NCI-H1105 (cell line): ENCODE measurements at regions not wholly inside any gene's neighbourhood (a gene's known extent, or its start where the extent isn't known, plus 50 kb on each side); places are given as distances from the start of the nearest gene placed in this dataset.

Experiments used
- DNase-seq: peaks from one replicate; lab custom pipeline; 2025; lab: John Stamatoyannopoulos, UW

DNA sequence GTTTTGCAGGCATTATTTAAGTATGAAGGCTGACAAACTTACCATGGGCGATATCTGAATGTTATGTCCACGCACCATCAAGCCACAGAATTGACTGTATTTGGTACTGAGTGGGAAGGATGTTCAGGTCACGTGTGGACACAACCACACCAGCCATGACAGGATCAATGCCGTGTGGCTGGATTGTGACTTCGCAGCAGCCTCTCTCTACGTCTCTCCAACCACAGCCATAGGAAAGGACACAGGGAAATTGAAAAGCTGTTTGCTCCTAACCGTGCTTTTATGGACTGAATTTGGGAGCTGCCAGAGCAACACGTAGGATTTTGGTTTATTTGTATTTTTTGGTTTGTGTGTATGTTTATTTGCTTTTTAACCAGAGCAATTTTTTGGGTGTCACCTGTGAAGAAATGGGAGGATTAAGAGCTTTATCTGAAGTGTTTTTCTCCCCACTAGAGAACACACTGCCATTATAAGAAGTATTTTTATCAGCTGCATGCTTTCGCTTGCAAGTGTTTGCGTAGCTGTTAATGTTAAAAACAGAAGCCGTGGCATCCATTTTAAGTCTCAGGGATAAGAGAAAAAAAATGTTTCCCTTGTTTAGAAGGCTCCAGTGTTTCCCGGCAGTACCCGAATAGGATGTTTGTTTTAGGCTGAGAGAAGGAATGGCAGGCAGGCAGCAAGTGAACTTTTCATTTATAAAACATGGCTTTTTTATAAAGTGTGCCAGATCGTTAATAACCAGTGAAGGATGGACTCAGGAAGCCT is 401.1 kb upstream of the NFE2L3 start:
- DNase-seq = no peak

DNA sequence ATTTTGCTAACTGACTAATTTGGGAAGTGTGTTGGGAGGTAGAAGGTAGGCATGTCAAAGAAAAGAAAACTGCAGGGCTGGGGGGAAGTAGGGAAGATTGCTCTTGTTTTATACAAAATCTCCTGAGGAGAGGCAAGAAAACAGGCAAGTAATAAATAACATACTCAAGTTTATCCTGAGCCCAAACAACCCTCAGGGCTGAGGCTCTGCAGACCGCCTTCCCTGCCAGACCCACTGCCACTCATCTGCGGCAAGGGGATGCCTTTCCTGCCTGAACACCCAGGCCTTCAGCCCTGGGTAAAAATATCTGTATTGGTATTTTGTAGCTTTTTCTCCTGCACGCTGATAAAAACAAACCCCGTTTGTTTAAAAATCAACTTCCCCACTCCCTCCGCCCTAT is 399.8 kb upstream of the NFE2L3 start:
- no peak for DNase-seq

DNA sequence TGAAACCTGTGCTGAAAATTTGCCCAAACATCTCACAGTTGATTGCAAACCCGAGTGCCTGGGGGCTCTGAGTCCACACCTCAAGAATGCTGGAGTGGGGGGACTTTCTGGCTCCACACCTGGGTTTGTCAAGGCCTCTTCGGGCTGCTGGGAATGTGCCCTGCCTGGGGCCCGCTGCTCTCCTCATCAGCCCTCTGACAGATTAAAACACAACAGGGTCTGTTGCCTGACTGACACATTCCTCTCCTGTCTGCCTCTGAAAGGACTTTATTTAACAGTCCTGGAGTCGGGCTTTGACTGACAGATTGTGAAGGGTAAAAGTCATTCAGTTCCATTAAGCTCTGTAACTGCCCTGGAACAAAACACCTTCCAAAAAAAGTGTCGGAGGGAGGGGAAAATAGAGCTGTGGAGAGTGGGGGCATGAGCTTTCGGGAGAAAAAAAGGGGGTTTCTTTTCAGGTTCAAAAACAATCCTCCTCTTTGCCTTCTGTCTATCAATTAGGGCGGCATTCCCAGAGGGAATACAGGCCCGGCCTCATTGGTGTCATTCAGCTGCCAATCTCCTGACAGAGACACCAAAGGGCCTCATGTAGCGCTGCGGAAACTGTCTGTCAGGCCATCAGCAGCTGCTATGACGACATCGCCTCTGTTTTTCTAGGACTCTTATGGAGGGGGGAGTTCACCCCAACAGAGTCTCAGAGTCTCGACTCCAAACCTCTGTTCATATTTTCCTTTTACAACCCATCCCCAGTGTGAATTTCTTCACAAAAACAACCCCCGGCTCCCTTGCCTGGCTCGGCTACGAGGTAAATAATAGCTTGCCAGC is 398.8 kb upstream of the NFE2L3 start:
- DNase-seq = no peak

DNA sequence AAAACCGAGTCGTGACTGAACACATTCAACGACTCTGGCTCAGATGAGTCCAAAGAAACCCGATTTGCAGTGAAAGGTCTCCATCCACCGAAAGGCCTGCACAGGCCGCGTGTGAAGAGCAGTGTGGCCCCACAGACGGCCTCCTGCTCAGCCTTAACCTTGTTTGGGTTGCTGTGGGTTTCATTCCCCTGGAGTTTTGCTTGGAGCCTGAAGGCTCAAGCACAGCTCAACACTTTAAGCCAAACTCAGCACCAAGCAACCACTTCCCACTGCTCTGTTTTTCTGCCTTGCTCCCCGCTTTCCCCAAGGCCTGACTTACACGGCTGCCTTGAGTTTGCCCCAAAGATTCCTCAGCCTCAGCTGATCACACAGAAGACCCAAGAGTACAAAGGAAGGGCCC is 398.2 kb upstream of the NFE2L3 start:
- no peak for DNase-seq

DNA sequence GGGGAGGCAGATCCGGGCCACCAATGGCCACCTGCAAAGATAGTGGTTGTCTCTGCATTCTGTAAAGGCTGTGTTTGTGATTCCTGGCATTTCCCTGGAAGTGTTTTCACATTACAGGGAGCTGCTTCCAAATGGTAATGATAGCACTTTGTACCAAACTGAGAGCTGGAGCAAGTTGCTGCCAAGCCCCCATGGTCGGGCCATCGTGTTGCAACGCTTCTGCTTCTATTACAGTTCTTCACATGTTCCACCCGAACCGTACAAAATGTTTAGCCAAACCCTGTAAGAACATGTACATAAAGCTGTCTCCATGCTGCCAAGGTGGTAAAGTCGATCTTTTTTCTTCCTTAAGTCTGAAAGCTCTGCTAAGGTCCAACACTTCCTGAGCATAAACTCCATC is 397.7 kb upstream of the NFE2L3 start:
- no peak for DNase-seq

DNA sequence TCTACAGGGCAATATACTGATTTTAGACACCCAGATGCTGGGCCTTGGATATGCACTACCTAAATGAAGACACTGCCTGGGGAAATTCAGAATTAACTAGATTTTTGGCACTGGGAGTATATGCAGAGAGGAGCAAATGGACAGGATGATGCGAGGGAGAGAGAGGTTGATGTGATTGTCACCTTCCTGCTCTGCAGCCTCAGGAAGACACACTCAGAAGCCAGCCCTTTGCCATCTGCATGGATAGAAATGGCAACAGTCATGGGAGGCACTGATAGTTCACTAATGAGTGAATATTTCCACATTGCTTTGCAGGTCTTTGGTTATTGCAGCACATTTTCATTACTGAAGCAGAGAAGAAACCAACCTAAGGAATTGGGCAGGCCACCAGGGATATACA is 397.2 kb upstream of the NFE2L3 start:
- DNase-seq = no peak

DNA sequence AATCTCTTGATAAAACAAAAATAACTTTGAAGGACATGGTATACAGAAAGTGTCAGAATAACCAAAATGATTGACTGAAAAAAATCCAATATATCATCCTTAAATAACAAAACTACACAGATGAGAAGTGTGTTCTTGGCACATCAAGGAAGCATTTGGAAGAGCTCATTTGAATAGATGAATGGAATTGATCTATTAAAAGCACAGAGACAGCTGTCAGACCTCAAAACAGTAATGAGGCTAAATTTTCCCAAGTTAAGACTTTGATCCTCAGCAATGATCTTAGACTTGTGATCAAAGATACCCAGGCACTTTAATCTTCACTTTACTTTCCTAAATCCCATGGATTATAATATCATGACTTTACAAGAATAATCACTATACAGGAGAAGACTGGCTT is 395.4 kb upstream of the NFE2L3 start:
- DNase-seq = no peak

DNA sequence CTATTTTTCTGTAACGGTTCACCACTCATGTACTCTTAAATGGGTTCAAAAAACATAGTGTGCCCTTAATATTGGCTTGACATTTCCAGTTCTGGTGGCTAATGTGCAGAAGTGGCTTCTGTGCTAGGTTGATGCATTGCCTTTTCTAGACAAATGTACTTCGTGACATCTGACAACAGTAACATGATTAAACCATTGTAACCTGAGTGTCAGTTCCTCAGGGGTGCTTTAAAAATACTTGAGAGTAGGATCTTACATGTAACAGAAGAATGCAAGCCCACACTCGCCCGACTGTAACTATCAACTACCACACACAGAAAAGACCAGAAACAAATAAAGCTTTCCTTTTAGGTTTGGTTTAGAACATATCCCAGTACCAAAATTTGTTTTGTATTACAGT is 393.4 kb upstream of the NFE2L3 start:
- DNase-seq = peak; percentile 82

DNA sequence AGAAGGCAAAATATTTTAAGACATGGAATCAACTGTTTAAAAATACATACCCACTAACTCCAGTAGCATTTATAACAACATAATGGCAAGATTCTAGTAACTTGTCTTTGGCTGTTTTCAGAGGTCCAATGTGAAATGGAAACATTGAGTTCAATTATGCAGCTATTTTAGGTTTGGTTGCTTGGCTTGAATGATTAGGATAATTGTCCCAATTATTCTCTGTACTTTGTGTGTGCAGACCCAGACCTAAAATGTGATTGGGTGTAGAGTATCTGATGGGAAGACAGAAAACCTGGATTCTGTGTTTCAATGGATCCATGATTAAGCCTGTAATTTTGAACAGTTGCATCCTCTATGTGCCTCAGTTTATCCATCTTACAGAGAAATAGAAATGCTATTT is 392.7 kb upstream of the NFE2L3 start:
- peak; percentile 69 for DNase-seq

DNA sequence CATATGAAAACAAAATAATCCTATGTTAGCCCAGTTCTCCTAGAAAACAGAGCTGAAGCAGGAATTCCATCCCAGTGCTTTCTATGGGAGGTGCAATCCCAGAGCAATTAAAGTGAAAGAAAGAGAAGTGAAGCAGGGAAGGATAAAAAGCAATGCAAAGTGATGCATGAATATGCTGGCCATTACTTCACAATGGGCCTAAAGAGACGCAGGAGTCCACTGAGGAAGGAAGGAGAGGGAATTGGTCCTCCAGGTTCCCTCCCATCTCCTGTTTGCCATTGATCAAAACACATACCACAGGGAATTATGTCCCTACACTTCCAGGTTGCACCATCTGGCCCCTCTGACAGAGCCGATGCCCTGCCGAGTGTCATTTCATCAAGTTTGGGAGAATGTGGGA is 392.2 kb upstream of the NFE2L3 start:
- peak; percentile 47 for DNase-seq

DNA sequence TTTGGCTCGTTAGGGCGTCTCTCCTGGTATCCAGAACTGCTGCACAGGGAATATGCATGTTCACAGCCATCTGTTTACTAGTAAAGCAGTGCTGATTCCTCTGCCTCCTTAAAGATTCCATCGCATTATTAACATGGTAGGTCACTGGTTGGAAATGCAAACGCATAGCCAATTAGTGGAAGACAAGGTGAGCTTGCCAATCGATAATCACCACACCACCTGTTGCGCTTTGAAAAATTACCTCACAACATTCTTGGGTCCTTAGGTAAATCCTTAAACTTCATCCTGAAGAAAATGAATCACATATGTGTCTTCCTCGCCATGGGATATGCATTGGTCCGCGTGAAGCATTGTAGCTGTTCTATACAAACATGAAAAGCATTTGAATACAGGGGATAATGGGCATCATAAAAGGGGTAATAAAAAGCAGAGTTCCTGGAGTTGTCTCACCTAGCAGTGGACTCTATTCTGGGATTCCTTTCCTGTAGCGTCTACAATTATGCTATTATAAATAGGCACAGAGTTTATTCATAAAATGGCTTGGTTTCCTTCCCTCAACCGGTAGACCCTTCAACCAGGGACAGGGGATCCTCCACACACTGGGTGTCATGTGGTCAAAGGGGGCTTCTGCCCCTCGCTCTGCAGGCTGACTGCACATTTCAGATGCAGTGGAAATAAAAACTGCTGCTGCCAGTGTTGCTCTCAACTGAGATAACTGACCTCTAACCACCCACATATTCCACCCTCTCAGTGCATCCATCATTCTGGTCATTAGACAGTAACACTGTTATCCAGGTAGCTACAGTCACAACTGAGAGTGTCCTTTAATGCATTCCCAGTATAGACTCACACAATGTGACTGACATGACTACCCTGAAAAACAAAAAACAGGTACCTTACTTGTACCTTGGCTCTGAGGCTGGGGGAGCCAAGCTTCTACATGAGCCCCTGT is 389.2 kb upstream of the NFE2L3 start:
- no peak for DNase-seq

DNA sequence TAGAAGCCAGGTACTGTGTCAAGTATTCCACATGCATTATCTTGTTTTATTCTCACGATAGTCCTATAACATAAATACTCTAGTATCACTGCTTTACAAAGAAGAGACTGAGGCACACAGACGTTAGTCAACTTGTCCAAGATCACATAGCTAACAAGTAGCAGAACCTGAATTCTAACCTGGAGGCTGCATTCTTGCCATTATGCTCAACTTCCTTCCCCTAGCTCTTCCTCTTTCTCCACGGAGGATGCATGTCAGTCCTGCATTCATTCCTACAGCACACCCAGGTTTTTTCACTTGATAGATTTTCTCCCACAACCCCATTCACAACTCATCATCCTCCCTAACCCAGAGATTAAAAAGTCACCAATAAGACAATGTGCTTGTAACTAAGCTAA is 388.5 kb upstream of the NFE2L3 start:
- DNase-seq = no peak

DNA sequence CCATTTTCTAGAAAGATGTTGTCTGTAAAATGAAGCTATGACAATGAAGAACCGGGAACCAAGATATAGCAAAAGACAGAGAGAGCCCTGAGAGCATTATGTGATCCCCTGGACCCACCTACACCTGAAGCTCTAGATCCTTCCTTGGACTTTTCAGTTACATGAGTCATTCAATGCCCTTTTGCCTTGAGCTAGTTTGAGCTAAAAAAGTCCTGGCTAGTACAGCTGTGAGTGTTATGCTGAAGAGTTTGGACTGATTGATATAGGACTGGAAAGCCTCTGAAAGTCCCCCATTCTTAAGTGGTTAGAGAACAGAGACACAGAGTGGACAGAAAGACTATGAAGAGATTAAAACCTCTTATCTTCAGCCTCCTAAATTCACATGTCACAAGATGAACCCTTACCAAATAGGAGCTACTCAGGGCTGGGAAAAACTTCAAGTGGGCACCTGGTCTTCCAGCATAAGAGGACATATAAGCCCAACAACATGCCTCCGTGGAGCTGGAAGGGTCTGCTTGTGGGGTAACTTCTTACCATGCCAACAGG is 386.8 kb upstream of the NFE2L3 start:
- no peak for DNase-seq

DNA sequence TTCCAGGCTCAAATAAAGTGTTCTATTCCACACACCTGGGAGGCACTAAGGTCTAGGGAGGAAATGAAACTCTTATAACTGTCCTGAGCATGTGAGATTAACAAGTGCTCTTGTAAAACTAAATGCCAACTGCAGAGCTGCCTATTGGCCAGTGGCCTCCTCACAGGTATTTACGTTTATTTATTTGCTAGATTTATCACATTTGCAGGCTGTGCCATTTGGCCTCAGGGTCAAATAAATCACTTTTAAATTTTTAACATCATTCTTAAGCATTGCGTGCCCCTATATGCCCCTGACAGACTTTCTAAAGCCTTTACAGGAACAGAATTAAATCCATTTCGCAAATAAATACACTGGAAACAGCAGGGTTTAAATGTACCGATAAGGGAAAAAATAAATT is 381.8 kb upstream of the NFE2L3 start:
- no peak for DNase-seq

DNA sequence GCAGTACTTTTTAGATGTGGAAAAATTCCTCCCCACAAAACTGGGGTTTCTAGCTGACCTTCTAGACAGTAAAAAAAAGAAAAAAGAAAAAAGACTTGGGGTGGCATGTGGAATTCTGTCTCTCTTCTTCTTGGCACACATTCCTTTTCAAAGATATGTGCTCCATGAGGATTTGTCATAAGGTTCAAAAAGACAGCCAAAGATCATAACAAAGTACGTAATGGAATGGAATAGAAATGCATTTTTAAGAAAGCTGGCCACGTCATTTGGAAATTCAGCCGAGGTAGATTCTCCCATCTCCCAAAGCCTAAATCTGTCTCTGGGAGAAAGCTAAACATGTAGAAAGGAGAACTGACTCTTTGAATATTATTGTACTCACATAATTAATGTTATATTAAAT is 381.3 kb upstream of the NFE2L3 start:
- DNase-seq = no peak

DNA sequence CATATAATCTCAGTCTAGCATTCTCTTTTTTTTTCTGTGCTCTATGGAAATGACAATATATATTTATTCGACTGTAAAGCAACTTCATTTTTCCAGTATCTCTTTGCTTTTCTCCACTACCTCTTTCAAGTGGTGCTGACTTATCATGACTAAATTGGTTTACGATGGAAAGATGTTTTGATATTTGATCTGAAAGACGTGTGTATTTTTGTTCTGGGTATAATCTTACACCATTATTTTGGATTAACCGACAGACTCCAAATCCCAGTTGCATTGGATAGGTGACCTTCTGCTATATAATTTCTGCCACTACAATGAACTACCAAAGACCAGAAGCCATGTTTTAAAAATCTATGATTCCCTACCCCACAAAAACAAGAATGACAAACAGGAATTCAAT is 380.5 kb upstream of the NFE2L3 start:
- no peak for DNase-seq

DNA sequence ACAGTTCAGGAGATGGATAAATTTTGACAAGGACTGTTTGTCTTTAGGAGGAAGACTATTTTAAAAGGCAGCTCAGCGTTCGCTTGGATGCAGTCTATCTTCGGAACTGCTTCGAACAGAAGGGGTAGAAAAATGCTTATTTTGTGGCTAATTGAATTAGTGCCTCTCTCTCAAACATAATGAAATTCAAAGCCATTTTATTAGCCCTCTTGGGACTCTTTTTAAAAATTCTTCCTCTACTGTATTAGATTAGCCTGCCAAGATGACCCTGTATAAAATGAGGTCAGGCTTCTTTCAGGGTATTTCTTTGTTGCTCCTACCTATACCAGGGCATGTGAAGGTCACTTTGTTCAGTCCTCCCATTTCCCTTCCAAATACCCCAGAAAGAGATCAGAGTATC is 379.2 kb upstream of the NFE2L3 start:
- no peak for DNase-seq

DNA sequence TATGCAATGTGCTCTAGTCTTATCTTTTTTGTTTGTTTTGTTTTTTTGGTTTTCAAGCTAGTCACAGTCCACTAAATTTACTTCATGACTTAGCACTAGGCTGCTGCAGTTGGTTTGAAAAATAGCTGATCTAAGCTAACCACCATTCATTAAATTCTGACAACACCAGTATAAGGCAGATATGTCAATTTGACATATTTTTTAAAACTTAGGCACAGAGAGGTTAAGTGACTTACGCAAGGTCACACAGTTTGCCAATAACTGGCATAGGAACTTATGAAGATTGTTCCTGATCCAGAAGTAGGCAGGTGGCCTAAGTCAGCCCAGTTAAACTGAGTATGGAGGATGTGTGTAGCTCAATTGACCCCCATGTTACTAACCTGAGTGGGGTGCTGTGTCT is 377.3 kb upstream of the NFE2L3 start:
- DNase-seq = no peak

DNA sequence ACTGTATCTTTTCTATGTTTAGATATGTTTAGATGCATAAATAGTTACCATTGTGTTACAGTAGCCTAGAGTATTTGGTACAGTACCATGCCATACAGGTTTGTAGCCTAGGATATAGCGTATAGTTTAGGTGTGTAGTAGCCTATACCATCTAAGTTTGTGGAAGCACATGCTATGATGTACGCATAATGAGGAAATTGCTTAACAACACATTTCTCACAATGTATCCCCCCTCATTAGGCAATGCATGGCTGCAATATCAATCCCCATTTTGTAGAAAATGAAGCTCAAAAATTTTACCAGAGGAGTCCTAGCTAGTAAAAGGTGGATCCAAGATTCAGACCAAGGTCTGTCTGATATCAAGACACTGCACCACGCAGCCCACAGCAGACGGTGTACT is 376.4 kb upstream of the NFE2L3 start:
- no peak for DNase-seq

DNA sequence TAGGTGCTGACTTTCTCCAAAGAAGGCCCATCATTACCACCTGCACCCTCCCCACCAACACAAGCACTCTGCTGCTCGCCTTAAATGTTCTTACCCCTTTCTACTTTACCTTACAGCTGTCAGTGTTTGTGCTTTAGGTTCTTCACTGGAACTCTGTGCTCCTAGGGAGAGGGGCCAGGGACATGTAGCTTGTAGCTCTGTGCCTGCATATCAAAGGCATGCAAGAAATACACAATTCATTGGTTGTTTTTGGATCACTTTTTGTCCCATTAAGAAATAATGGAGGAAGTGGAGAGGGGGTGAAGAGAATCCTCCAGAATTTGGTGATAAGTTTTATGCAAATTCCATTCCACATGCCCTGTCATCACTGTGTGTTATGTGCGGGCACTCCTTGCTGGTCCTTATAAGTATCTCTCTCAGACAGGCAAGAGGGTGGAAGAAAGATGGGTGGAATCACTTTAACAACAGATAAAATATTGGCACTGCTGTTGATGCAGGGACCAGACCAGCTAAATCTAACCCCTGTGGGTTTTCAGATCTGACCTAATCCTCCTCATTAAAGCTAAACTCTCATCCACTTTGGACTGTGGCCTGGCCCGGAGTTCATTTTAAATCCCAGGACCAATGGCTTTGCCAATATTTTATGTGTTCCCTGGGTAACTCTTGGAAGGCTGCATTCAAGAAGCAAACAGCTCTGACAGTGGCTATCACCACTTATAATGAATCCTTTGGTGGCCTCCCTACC is 375.8 kb upstream of the NFE2L3 start:
- no peak for DNase-seq

DNA sequence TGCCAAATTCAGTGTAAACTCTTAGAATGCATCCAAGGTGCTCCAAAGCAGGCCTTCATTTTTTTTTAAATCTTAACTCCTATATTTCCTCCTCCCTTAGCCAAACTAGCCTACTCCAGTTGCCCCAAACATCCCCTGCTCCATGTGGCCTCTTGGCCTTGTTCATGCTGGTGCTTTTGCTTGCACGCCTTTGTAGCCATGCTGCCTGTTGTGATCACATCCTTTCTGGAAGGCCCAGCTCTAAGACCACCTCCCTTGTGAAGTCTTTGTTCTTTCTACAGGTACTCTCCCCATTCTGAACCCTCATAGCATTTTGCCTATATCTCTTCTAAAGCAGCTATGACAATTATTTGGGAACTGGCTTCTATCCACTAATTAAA is 375.3 kb upstream of the NFE2L3 start:
- DNase-seq = no peak
